AG04449 (cell line): ENCODE measurements at regions not wholly inside any gene's neighbourhood (a gene's known extent, or its start where the extent isn't known, plus 50 kb on each side); places are given as distances from the start of the nearest gene placed in this dataset.
"Not testable (repeated sequence)": the region's sequence is repeated elsewhere in the genome, so short reads cannot be mapped to it uniquely, and the experiment has no call there.

ENCODE experiments used
- CTCF ChIA-PET: fragments of 350-600 bp; formaldehyde crosslinking; extraction: SDS; loops from one replicate; lab custom pipeline; 2021; ENCODE audit warnings: antibody characterized with exemption; lab: Yijun Ruan, JAX
- POLR2A ChIA-PET: fragments of 400-600, 350-600 bp; formaldehyde crosslinking; extraction: SDS; loops from one replicate; lab custom pipeline; 2020; ENCODE audit warnings: antibody characterized with exemption, inconsistent platforms; lab: Yijun Ruan, JAX
- DNase-seq: peaks from one replicate; pipeline ENCODE4 v3.0.0-alpha.2; 2010; ENCODE audit warnings: low read depth, low spot score
- H3K4me3 ChIP-seq: 2 replicates; pipeline ENCODE4 v1.5.1; 2011; ENCODE audit warnings: low read depth, mild to moderate bottlenecking, control low read depth, low read length
- TF ChIP-seq, protein P1 (sequence below): IDR thresholded peaks from one replicate; pipeline ENCODE4 v1.5.1; 2011; ENCODE audit warnings: mild to moderate bottlenecking, moderate library complexity, low read length, control low read depth, inconsistent platforms; ENCODE audit not compliant: insufficient read depth; ENCODE audit errors: missing control alignments

DNA sequence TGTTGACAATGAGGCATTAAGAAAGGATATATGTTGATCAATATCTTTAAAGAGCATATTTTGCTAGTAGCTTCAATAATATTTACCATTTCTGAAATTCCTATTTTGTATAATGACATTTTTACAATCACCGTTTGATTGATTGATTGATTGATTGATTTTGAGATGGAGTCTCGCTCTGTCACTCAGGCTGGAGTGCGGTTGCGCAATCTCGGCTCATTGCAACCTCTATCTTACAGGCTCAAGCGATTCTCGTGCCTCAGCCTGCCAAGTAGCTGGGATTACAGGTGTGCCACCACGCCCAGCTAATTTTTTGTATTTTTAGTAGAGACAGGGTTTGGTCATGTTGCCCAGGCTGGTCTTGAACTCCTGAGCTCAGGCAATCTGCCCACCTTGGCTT, 150.9 kb upstream of the TEX13D start:
- CTCF ChIA-PET, POLR2A ChIA-PET, DNase-seq, H3K4me3 ChIP-seq: not testable (repeated sequence)

DNA sequence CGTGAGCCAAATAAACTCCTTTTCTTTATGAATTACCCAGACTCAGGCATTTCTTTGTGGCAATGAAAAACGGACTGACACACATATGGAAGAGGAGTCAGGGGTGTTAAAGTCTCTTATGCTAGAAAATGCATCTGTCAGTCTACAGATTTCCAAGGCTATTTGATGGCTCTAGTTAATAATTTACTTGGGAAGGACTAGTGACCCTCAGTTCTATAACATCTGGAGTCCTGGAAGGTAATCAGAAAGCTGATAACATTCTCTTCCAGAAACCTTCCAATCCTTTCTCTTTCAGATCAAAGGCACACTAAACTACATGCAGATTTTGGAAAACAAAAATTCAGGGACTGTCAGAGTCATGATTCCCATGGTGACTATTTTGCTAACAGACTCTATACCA, 142.0 kb upstream of the TEX13D start:
- TF ChIP-seq, protein P1, sequence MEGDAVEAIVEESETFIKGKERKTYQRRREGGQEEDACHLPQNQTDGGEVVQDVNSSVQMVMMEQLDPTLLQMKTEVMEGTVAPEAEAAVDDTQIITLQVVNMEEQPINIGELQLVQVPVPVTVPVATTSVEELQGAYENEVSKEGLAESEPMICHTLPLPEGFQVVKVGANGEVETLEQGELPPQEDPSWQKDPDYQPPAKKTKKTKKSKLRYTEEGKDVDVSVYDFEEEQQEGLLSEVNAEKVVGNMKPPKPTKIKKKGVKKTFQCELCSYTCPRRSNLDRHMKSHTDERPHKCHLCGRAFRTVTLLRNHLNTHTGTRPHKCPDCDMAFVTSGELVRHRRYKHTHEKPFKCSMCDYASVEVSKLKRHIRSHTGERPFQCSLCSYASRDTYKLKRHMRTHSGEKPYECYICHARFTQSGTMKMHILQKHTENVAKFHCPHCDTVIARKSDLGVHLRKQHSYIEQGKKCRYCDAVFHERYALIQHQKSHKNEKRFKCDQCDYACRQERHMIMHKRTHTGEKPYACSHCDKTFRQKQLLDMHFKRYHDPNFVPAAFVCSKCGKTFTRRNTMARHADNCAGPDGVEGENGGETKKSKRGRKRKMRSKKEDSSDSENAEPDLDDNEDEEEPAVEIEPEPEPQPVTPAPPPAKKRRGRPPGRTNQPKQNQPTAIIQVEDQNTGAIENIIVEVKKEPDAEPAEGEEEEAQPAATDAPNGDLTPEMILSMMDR = no peak
- no peak overlapping the region for H3K4me3 ChIP-seq
- CTCF ChIA-PET = no interaction called here
- POLR2A ChIA-PET = no interaction called here
- DNase-seq = no peak

- TF ChIP-seq, protein P1 = no peak
- CTCF ChIA-PET = no interaction called here
- POLR2A ChIA-PET = no interaction called here
- H3K4me3 ChIP-seq = no peak overlapping the region
- DNase-seq = no peak
These were observed 138.3 kb upstream of the TEX13D start for GRCh38 chrX:124194199-124194598.

- TF ChIP-seq, protein P1 = no peak
- CTCF ChIA-PET = no interaction called here
These were observed 137.6 kb upstream of the TEX13D start for GRCh38 chrX:124194901-124195300.

GRCh38 chrX:124203311-124203710, 129.1 kb upstream of the TEX13D start:
- H3K4me3 ChIP-seq = no peak overlapping the region
- ChIA-PET CTCF (no interaction called here), POLR2A (no interaction called here)
- no peak for DNase-seq
- TF ChIP-seq, protein P1 = no peak

More at GRCh38 chrX:124194901-124195300, 137.6 kb upstream of the TEX13D start:
- POLR2A ChIA-PET = no interaction called here
- H3K4me3 ChIP-seq = no peak overlapping the region
- no peak for DNase-seq

DNA sequence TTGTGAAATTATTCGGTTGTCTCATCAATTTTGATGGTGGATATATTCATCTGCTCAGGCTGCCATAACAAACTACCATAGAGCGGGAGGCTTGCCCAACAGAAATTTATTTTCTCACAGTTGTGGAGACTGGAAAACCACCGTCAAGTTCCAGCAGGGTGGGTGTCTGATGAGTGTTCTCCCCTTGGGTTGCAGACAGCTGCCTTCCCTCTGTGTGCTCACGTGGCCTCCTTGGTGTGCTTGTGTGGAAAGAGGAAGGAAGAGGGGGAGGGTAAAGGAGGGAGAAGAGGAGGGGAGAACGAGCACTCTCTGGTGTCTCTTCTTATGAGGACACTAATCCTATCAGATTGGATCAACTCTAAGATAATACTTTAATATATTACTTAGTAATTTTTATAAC, 123.8 kb upstream of the TEX13D start:
- DNase-seq = no peak
- POLR2A ChIA-PET = no interaction called here
- CTCF ChIA-PET = no interaction called here
- TF ChIP-seq, protein P1 = no peak
- H3K4me3 ChIP-seq = no peak overlapping the region
